NCI-H1694 treated with DMSO at 0.1 percent for 48 hours (cell line): ENCODE measurements at regions not wholly inside any gene's neighbourhood (a gene's known extent, or its start where the extent isn't known, plus 50 kb on each side); places are given as distances from the start of the nearest gene placed in this dataset.
"Not testable (repeated sequence)": the region's sequence is repeated elsewhere in the genome, so short reads cannot be mapped to it uniquely, and the experiment has no call there.

Experiments used
- DNase-seq: peaks from one replicate; lab custom pipeline; 2025; lab: John Stamatoyannopoulos, UW

DNA sequence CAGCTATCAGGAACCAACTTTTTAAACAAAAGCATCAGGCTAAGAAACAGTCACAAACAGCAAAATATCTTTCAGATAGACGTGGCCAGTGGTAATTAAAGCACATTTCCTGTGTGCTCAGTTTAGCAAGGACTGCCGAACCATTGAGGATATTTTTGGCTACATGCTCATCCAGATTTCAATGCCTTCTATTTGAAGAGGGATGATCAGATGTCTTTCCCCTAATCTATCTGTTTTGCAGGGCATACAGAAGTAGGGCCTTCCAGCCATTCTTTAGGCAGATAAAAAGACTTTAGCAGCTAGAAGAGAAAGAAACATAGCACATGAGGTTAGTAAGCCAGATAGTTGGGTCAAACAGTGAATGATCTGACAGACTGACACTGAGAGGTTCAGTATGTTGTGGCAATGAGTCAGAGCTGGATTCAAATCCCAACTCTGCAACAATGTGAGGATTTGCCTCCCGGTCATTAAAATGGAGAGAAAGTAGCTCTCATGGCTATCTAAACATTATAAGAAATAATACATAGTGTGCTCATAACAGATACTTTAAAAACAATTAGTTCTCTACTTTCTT, 100.0 kb upstream of the PRKG2 start:
- no peak for DNase-seq

DNA sequence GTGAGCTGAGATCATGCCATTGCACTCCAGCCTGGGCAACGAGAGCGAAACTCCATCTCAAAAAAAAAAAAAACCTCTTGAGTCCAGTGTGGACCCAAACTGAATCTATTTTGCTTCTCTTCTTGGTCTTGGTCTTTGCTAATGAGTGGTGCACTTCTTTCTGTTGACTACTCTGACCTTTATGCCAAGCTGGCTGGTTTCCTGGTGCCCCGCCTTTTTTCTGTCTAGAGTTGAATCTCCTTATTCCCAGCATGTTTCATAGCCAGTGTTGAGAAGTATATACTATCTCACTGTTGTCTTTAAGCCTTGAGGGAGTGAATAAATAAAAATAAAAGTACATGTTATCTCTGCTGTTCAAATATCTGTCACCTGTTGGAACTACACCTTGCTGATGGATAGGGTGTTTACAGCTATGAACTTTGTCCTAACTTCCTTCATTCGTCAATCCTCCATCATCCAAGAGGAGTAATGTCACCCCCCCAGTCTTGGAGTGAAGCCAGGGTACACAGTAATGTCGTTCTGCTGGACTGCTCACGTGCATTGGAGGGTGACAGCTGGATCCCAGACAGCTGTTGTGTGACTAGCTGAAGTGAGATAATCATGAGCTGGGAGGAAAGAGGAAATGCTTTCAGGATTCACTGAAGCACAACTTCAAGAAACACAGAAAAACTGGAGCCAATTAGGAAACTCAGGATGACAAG, 99.3 kb upstream of the PRKG2 start:
- DNase-seq: peak; percentile 33

DNA sequence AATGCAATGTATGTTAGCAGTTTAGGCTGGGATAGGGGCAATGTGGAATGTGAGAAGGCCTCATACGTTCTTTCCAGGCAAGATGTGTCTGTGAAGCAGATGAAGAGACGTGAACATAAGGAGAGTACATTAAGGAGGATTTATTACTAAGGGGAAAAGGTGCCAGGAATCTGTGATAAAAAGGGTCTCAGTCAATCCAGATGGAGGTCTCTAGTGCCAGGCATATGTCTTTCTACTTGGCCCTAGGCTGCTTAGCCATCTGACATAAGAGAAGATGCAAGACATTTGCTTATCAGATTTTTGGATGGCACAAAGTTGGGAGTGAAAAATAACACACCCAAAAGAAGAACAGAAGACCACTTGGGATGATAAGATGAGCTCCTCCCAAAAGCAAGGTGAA, 93.0 kb upstream of the PRKG2 start:
- no peak for DNase-seq

DNA sequence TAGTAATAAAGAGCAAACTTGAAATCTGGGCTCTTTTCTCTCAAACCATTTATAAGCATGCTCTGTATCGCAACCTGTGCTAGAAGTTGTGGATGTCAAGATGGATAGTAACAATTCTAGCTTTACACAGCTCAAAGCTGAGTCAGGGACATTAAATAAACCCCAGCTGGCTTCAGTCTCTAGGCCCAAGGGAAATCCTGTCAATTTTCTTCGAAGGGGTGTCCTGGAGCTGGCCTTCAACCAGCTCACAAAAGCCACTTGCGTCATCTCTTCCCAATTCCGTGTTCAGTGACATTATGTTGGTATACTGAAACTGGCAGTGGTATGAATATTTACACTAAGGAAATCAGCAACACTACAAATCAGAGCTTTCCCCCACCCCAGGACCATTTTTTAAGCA, 89.8 kb upstream of the PRKG2 start:
- DNase-seq: no peak

DNA sequence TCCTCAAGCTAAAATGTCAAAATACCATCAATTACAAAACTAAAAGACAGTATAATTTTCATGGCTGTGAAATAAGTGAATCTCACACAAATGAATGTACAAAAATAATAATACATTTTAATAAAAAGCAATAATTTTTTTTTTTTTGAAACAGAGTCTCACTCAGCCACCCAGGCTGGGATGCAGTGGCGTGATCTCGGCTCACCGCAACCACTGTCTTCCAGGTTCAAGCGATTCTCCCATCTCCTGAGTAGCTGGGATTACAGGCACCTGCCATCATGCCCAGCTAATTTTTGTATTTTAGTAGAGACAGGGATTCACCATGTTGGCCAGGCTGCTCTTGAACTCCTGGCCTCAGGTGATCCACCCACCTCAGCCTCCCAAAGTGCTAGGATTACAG, 85.3 kb upstream of the PRKG2 start:
- not testable (repeated sequence) for DNase-seq

DNA sequence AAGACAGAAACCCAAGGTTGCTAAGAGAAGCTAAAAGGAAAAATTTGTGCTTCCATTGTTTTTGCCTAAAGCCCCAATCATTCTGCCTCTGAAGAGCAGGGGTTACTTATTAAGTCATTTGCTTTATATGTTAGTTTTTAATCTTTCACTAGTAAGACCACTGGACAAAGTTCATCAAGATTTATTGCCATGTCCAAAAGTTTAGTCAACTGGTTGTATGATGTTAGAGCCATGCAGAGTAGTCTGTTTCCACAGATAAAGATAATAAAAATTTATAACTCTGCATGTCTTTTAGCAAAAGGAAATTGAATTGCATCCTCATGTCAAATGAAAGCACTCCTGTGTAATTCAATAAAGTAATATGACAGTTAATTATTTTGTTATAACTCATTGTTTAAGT, 75.8 kb upstream of the PRKG2 start:
- no peak for DNase-seq

DNA sequence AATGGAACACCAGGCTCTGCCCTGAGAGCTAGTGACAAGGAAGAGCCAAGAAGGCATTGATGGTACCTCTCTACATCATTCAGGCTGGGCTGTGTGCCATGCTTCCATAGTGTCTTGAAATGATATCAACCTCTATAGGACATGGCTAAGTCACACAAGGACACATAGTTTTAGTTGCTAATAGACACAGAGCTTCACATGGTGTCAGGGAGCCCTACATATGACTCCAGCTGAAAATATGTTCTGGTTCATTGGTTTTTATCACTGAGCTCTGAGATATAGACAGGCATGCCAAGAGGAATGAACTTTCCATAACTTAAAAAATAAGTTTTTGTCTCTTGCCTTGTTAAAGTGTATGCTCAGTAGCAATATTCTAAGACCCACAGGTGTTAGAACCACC, 72.1 kb upstream of the PRKG2 start:
- no peak for DNase-seq

DNA sequence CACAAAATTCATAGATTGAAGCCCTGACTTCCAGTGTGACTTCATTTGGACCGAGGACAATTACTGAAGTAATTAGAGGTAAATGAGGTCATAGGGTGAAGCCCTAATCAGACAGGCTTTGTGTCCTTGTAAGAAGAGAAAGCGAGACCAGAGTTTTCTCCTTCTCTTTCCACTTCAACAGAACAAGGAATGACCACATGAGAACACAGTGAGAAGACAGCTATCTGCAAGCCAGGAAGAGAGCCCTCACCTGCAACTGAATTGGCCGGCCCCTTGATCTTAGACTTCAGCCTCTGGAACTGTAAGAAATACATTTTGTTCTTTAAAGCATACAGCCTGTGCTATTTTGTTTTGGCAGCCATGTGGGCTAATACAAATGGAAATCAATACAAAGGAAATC, 67.1 kb upstream of the PRKG2 start:
- no peak for DNase-seq

DNA sequence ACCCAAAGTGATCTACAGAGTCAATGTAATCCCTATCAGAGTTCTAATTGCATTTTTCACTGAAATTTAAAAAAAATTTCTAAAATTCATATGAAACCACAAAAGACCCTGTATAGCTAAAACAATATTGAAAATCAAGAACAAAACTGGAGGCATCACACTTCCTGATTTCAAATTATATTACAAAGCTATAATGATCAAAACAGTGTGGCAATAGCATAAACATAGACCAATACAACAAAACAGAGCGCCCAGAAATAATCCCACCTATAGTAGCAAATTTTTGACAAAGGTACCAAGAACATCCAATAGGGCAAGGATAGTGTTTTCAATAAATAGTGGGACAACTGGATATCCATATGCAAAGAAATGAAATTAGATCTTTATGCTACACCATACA, 59.4 kb upstream of the PRKG2 start:
- DNase-seq: no peak

DNA sequence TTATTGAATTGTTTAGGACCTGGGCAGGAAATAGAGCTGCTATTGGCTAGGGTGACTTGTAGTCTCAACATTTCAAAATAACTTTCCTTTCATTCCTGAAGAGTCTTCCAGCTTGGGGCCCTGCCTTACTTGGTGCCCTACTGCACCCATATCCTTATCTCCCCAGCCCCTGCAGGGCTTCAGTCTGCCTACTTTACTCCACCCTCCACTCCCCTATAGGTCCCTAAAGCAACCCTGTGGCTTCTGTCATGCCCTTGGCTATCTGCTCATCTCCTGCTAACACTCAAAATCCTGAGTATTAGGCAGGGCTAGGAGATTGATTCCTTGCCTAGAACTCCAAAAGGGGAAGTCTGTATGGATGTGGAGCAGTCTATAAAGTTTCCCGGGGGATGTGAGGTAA, 57.6 kb upstream of the PRKG2 start:
- DNase-seq: no peak
